ENCODE measurements at regions not wholly inside any gene's neighbourhood (a gene's known extent, or its start where the extent isn't known, plus 50 kb on each side); places are given as distances from the start of the nearest gene placed in this dataset.

GRCh38 chr2:152974146-152974545, 255.7 kb downstream of the ARL6IP6 start:
- DNase-seq (ENCODE audit: low read depth): no peak

GRCh38 chr2:152971685-152972084, 253.3 kb downstream of the ARL6IP6 start:
- DNase-seq (ENCODE audit: low read depth): no peak

- DNase-seq (ENCODE audit: low read depth): no peak
These were observed 244.0 kb downstream of the ARL6IP6 start for GRCh38 chr2:152962446-152962845.

- DNase-seq (ENCODE audit: low read depth): no peak
These were observed 242.9 kb downstream of the ARL6IP6 start for GRCh38 chr2:152961351-152961750.

GRCh38 chr2:152950126-152950525, 231.7 kb downstream of the ARL6IP6 start:
- no peak for DNase-seq (ENCODE audit: low read depth)

GRCh38 chr2:152944099-152944498, 225.7 kb downstream of the ARL6IP6 start:
- DNase-seq (ENCODE audit: low read depth): no peak

- no peak for DNase-seq (ENCODE audit: low read depth)
These were observed 224.6 kb downstream of the ARL6IP6 start for GRCh38 chr2:152942940-152943440.

- DNase-seq (ENCODE audit: low read depth): no peak
These were observed 212.1 kb downstream of the ARL6IP6 start for GRCh38 chr2:152930501-152930900.

- no peak for DNase-seq (ENCODE audit: low read depth)
These were observed 211.2 kb downstream of the ARL6IP6 start for GRCh38 chr2:152929628-152930027.

- DNase-seq (ENCODE audit: low read depth): no peak
These were observed 207.4 kb downstream of the ARL6IP6 start for GRCh38 chr2:152925547-152926448.

- DNase-seq (ENCODE audit: low read depth): no peak
These were observed 206.3 kb downstream of the ARL6IP6 start for GRCh38 chr2:152924722-152925121.

- no peak for DNase-seq (ENCODE audit: low read depth)
These were observed 205.8 kb downstream of the ARL6IP6 start for GRCh38 chr2:152924219-152924618.

- DNase-seq (ENCODE audit: low read depth): no peak
These were observed 202.4 kb downstream of the ARL6IP6 start for GRCh38 chr2:152920846-152921245.

- no peak for DNase-seq (ENCODE audit: low read depth)
These were observed 192.6 kb downstream of the ARL6IP6 start for GRCh38 chr2:152910970-152911369.

GRCh38 chr2:152907046-152907445, 188.6 kb downstream of the ARL6IP6 start:
- no peak for DNase-seq (ENCODE audit: low read depth)

GRCh38 chr2:152894051-152894450, 175.6 kb downstream of the ARL6IP6 start:
- no peak for DNase-seq (ENCODE audit: low read depth)

GRCh38 chr2:152890736-152891135, 172.3 kb downstream of the ARL6IP6 start:
- no peak for DNase-seq (ENCODE audit: low read depth)

- DNase-seq (ENCODE audit: low read depth): no peak
These were observed 165.6 kb downstream of the ARL6IP6 start for GRCh38 chr2:152883951-152884487.

- no peak for DNase-seq (ENCODE audit: low read depth)
These were observed 163.1 kb downstream of the ARL6IP6 start for GRCh38 chr2:152881527-152881926.

GRCh38 chr2:152879275-152879674, 160.9 kb downstream of the ARL6IP6 start:
- DNase-seq (ENCODE audit: low read depth): no peak

GRCh38 chr2:152875701-152876695, 157.6 kb downstream of the ARL6IP6 start:
- no peak for DNase-seq (ENCODE audit: low read depth)

- DNase-seq (ENCODE audit: low read depth): no peak
These were observed 156.5 kb downstream of the ARL6IP6 start for GRCh38 chr2:152874955-152875354.
